ENCODE measurements at regions not wholly inside any gene's neighbourhood (a gene's known extent, or its start where the extent isn't known, plus 50 kb on each side); places are given as distances from the start of the nearest gene placed in this dataset.

GRCh38 chr12:38445040-38445439, 128.5 kb downstream of the ALG10B start:
- TF ChIP-seq CTCF (IDR thresholded peaks at IDR 0.05; ENCODE audit: low read length) (no peak), EZH2 (IDR thresholded peaks at IDR 0.05; ENCODE audit: borderline replicate concordance, low read length) (no peak)

Data from OCI-LY1 (cell line).